SU-DHL-6 (cell line): ENCODE measurements at regions not wholly inside any gene's neighbourhood (a gene's known extent, or its start where the extent isn't known, plus 50 kb on each side); places are given as distances from the start of the nearest gene placed in this dataset.

ENCODE experiments used
- EZH2phosphoT487 ChIP-seq: fragments of 200-600 bp; sonication (generic), shearing (Covaris generic); conservative IDR thresholded peaks from 2 replicates; pipeline ENCODE4 v1.6.1; 2018; ENCODE audit warnings: mild to moderate bottlenecking, antibody characterized with exemption, low read length, moderate library complexity, mixed read lengths
- TF ChIP-seq, protein P1 (sequence below): fragments of 200-600 bp; sonication (generic); IDR thresholded peaks from one replicate; pipeline ENCODE4 v1.5.1; 2017; ENCODE audit warnings: antibody characterized with exemption, mild to moderate bottlenecking, low read length, moderate library complexity; ENCODE audit not compliant: insufficient read depth, poor library complexity, severe bottlenecking

DNA sequence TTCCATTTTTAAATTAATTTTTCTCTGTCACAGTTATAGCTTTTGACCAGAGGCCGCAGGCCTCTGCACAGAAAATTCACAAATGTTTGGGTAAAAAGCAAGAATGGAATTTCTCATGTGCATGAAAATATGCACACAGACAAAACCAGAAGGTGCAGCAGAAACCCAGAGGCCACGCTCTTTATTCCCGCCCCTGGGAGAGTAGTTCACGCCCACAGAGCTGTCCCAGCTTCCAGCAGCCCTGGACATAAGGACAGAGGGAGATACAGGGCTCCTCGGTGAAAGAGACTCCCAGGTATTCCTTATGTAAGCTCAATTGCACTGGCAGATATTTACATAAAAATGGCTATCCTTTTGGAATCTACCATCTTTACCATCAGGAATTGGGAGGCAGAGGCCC, 245.2 kb upstream of the NFE2L3 start:
- TF ChIP-seq, protein P1, sequence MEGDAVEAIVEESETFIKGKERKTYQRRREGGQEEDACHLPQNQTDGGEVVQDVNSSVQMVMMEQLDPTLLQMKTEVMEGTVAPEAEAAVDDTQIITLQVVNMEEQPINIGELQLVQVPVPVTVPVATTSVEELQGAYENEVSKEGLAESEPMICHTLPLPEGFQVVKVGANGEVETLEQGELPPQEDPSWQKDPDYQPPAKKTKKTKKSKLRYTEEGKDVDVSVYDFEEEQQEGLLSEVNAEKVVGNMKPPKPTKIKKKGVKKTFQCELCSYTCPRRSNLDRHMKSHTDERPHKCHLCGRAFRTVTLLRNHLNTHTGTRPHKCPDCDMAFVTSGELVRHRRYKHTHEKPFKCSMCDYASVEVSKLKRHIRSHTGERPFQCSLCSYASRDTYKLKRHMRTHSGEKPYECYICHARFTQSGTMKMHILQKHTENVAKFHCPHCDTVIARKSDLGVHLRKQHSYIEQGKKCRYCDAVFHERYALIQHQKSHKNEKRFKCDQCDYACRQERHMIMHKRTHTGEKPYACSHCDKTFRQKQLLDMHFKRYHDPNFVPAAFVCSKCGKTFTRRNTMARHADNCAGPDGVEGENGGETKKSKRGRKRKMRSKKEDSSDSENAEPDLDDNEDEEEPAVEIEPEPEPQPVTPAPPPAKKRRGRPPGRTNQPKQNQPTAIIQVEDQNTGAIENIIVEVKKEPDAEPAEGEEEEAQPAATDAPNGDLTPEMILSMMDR = no peak
- TF ChIP-seq EZH2phosphoT487 = no peak
